ENCODE measurements at regions not wholly inside any gene's neighbourhood (a gene's known extent, or its start where the extent isn't known, plus 50 kb on each side); places are given as distances from the start of the nearest gene placed in this dataset.

- Histone ChIP-seq H3K4me3 (ENCODE audit: low read length) (no peak overlapping the region), H3K9ac (ENCODE audit: low read length) (no peak overlapping the region), H3K79me2 (replicated peaks; ENCODE audit: insufficient read depth, low read length) (no peaks in the 10 kb centered on the region), H3K27me3 (ENCODE audit: insufficient read depth, low read depth, low read length) (no peaks in the 10 kb centered on the region), H2AFZ (ENCODE audit: low read depth, low read length) (no peak overlapping the region), H3K9me3 (ENCODE audit: low read length) (peaks cover 3% of the 10 kb centered on the region), H3K36me3 (ENCODE audit: insufficient read depth, low read length) (no peaks in the 10 kb centered on the region), H3K27ac (ENCODE audit: low read length) (no peak overlapping the region), H4K20me1 (ENCODE audit: insufficient read depth) (no peaks in the 10 kb centered on the region), H3F3A (ENCODE audit: insufficient read depth, low read length, poor library complexity, severe bottlenecking) (no peaks in the 10 kb centered on the region), H3K4me2 (ENCODE audit: low read length) (no peak overlapping the region), H3K9me2 (ENCODE audit: insufficient read depth, low read length) (no peaks in the 10 kb centered on the region)
- no peak for TF ChIP-seq MXI1 (conservative IDR thresholded peaks at IDR 0.05; ENCODE audit: poor library complexity, severe bottlenecking)
- TF ChIP-seq EP300 (conservative IDR thresholded peaks at IDR 0.05; ENCODE audit: poor library complexity, severe bottlenecking): no peak
- no peak for TF ChIP-seq REST (IDR thresholded peaks at IDR 0.05; ENCODE audit: borderline replicate concordance)
- TF ChIP-seq POLR2AphosphoS5 (IDR thresholded peaks at IDR 0.05): no peak
- TF ChIP-seq SMC3 (conservative IDR thresholded peaks at IDR 0.05; ENCODE audit: poor library complexity): no peak
- TF ChIP-seq CTCF (IDR thresholded peaks at IDR 0.05; ENCODE audit: poor library complexity, severe bottlenecking): no peak
- TF ChIP-seq EZH2 (IDR thresholded peaks at IDR 0.05; ENCODE audit: borderline replicate concordance, insufficient read depth, low read length, poor library complexity, severe bottlenecking): no peak
- TF ChIP-seq TAF1 (IDR thresholded peaks at IDR 0.05; ENCODE audit: low read depth): no peak
Observed at GRCh38 chr12:111046896-111047295, 126.5 kb upstream of the MYL2 start.

GRCh38 chr12:111045941-111046340 is 125.6 kb upstream of the MYL2 start:
- Histone ChIP-seq H4K20me1 (ENCODE audit: insufficient read depth) (no peaks in the 10 kb centered on the region), H3K9ac (ENCODE audit: low read length) (no peak overlapping the region), H3K4me2 (ENCODE audit: low read length) (no peak overlapping the region), H3K9me3 (ENCODE audit: low read length) (peaks cover under 1% of the 10 kb centered on the region), H3K27me3 (ENCODE audit: insufficient read depth, low read depth, low read length) (no peaks in the 10 kb centered on the region), H3K9me2 (ENCODE audit: insufficient read depth, low read length) (no peaks in the 10 kb centered on the region), H3K27ac (ENCODE audit: low read length) (no peak overlapping the region), H2AFZ (ENCODE audit: low read depth, low read length) (no peak overlapping the region), H3K79me2 (replicated peaks; ENCODE audit: insufficient read depth, low read length) (no peaks in the 10 kb centered on the region), H3K4me3 (ENCODE audit: low read length) (no peak overlapping the region), H3K36me3 (ENCODE audit: insufficient read depth, low read length) (no peaks in the 10 kb centered on the region), H3F3A (ENCODE audit: insufficient read depth, low read length, poor library complexity, severe bottlenecking) (no peaks in the 10 kb centered on the region)
- no peak for TF ChIP-seq REST (IDR thresholded peaks at IDR 0.05; ENCODE audit: borderline replicate concordance)
- TF ChIP-seq EZH2 (IDR thresholded peaks at IDR 0.05; ENCODE audit: borderline replicate concordance, insufficient read depth, low read length, poor library complexity, severe bottlenecking): no peak
- TF ChIP-seq MXI1 (conservative IDR thresholded peaks at IDR 0.05; ENCODE audit: poor library complexity, severe bottlenecking): no peak
- no peak for TF ChIP-seq RAD21 (conservative IDR thresholded peaks at IDR 0.05)
- TF ChIP-seq TAF1 (IDR thresholded peaks at IDR 0.05; ENCODE audit: low read depth): no peak
- TF ChIP-seq SMC3 (conservative IDR thresholded peaks at IDR 0.05; ENCODE audit: poor library complexity): no peak
- no peak for TF ChIP-seq POLR2AphosphoS5 (IDR thresholded peaks at IDR 0.05)
- no peak for TF ChIP-seq EP300 (conservative IDR thresholded peaks at IDR 0.05; ENCODE audit: poor library complexity, severe bottlenecking)
- no peak for TF ChIP-seq CTCF (IDR thresholded peaks at IDR 0.05; ENCODE audit: poor library complexity, severe bottlenecking)
